Glutamatergic neuron (in vitro differentiated cells): ENCODE measurements at regions not wholly inside any gene's neighbourhood (a gene's known extent, or its start where the extent isn't known, plus 50 kb on each side); places are given as distances from the start of the nearest gene placed in this dataset.

Source experiments
- DNase-seq: peaks from one replicate; pipeline ENCODE4 v3.0.0; 2022
- H3K27ac Mint-ChIP-seq: one replicate; pipeline ENCODE4 v1.8.0; 2020; ENCODE audit warnings: mild to moderate bottlenecking, mixed read lengths, inconsistent platforms; ENCODE audit not compliant: unreplicated experiment
- H3K27me3 Mint-ChIP-seq: one replicate; pipeline ENCODE4 v1.8.0; 2020; ENCODE audit warnings: mild to moderate bottlenecking, moderate library complexity, mixed read lengths, inconsistent platforms; ENCODE audit not compliant: unreplicated experiment
- H3K36me3 Mint-ChIP-seq: one replicate; pipeline ENCODE4 v1.8.0; 2020; ENCODE audit warnings: mild to moderate bottlenecking, mixed read lengths, inconsistent platforms; ENCODE audit not compliant: unreplicated experiment
- H3K4me1 Mint-ChIP-seq: one replicate; pipeline ENCODE4 v1.8.0; 2020; ENCODE audit warnings: mild to moderate bottlenecking, low read depth, mixed read lengths, inconsistent platforms; ENCODE audit not compliant: unreplicated experiment
- H3K4me3 Mint-ChIP-seq: one replicate; pipeline ENCODE4 v1.8.0; 2020; ENCODE audit warnings: mild to moderate bottlenecking, mixed read lengths, inconsistent platforms; ENCODE audit not compliant: unreplicated experiment
- H3K9me3 Mint-ChIP-seq: one replicate; pipeline ENCODE4 v1.8.0; 2020; ENCODE audit warnings: mild to moderate bottlenecking, moderate library complexity, mixed read lengths, inconsistent platforms; ENCODE audit not compliant: unreplicated experiment
- TF ChIP-seq, protein P1 (sequence below): fragments of 200-600 bp; sonication (generic); IDR thresholded peaks from one replicate; pipeline ENCODE4 v1.5.0; 2021; ENCODE audit not compliant: partially characterized antibody, unreplicated experiment

GRCh38 chr2:121832412-121833357 lies 77.2 kb downstream of the TSN start:
- Mint-ChIP-seq H3K9me3 (peaks cover 3% of the 10 kb centered on the region), H3K4me3 (peak overlapping the region; percentile 13), H3K4me1 (peaks cover 13% of the 10 kb centered on the region), H3K27me3 (peaks cover 2% of the 10 kb centered on the region), H3K27ac (peak overlapping the region; percentile 24), H3K36me3 (peaks cover 7% of the 10 kb centered on the region)
- DNase-seq = no peak
- TF ChIP-seq, protein P1, sequence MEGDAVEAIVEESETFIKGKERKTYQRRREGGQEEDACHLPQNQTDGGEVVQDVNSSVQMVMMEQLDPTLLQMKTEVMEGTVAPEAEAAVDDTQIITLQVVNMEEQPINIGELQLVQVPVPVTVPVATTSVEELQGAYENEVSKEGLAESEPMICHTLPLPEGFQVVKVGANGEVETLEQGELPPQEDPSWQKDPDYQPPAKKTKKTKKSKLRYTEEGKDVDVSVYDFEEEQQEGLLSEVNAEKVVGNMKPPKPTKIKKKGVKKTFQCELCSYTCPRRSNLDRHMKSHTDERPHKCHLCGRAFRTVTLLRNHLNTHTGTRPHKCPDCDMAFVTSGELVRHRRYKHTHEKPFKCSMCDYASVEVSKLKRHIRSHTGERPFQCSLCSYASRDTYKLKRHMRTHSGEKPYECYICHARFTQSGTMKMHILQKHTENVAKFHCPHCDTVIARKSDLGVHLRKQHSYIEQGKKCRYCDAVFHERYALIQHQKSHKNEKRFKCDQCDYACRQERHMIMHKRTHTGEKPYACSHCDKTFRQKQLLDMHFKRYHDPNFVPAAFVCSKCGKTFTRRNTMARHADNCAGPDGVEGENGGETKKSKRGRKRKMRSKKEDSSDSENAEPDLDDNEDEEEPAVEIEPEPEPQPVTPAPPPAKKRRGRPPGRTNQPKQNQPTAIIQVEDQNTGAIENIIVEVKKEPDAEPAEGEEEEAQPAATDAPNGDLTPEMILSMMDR = no peak

- H3K27me3 Mint-ChIP-seq = peaks cover 2% of the 10 kb centered on the region
- H3K4me1 Mint-ChIP-seq = peaks cover 13% of the 10 kb centered on the region
- no peak for DNase-seq
- H3K9me3 Mint-ChIP-seq = peaks cover 3% of the 10 kb centered on the region
- H3K27ac Mint-ChIP-seq = no peak overlapping the region
- TF ChIP-seq, protein P1 = no peak
- no peak overlapping the region for H3K4me3 Mint-ChIP-seq
- peaks cover 10% of the 10 kb centered on the region for H3K36me3 Mint-ChIP-seq
Observed at GRCh38 chr2:121833358-121833723, 77.9 kb downstream of the TSN start.

DNA sequence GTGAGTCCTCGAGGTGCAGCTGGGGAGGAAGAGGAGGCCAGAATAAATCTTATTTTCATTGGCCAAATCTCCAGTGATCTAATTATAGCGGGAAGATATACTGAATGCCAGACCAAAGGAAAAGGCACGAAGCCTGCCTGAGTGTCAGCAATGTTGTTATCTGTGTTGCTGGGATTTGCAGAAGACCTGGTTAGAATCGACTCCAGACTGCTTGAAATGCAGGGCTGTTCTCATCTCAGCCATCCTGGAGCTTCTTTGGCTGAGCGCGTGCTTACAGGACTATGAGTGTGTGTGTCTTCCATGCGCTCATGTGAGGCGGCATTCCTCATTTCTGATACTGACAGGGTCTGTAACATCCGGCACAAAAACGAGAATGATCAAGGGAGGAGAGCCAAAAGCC lies 81.2 kb downstream of the TSN start:
- TF ChIP-seq, protein P1 = no peak
- Mint-ChIP-seq H3K4me3 (no peak overlapping the region), H3K36me3 (peaks cover 10% of the 10 kb centered on the region), H3K27me3 (peaks cover 2% of the 10 kb centered on the region), H3K27ac (no peak overlapping the region), H3K9me3 (peaks cover 2% of the 10 kb centered on the region), H3K4me1 (peaks cover 12% of the 10 kb centered on the region)
- DNase-seq = no peak

- H3K9me3 Mint-ChIP-seq = peaks cover 1% of the 10 kb centered on the region
- H3K4me1 Mint-ChIP-seq = peaks cover 3% of the 10 kb centered on the region
- no peak overlapping the region for H3K27ac Mint-ChIP-seq
Observed at GRCh38 chr2:121837591-121837990, 82.1 kb downstream of the TSN start.

More at GRCh38 chr2:121837591-121837990, 82.1 kb downstream of the TSN start:
- peaks cover under 1% of the 10 kb centered on the region for H3K27me3 Mint-ChIP-seq
- peaks cover 10% of the 10 kb centered on the region for H3K36me3 Mint-ChIP-seq
- H3K4me3 Mint-ChIP-seq = no peak overlapping the region
- DNase-seq = no peak
- TF ChIP-seq, protein P1 = no peak
